Activated B cell treated with CpG ODN at 0.5 μM for 24 hours (primary cell): ENCODE measurements at regions not wholly inside any gene's neighbourhood (a gene's known extent, or its start where the extent isn't known, plus 50 kb on each side); places are given as distances from the start of the nearest gene placed in this dataset.

Source experiments
- ATAC-seq: fragments of 200-7000 bp; cut with Tn5 transposase; one replicate; pipeline ENCODE4 v1.10.0; 2021; ENCODE audit warnings: low read depth, mild to moderate bottlenecking, moderate library complexity
- CTCF ChIA-PET: fragments of 350-600 bp; sonication (Branson Sonifier 250); formaldehyde crosslinking; loops from one replicate; lab custom pipeline; 2021; ENCODE audit warnings: antibody characterized with exemption; lab: Charles Lee
- POLR2A ChIA-PET: fragments of 350-600 bp; sonication (Branson Sonifier 250); formaldehyde crosslinking; loops from one replicate; lab custom pipeline; 2021; ENCODE audit warnings: antibody characterized with exemption; lab: Charles Lee
- DNase-seq: peaks from one replicate; pipeline ENCODE4 v3.0.0; 2022
- H3K27ac Mint-ChIP-seq: one replicate; pipeline ENCODE4 v1.8.0; 2020; ENCODE audit warnings: mixed read lengths
- H3K27me3 Mint-ChIP-seq: one replicate; pipeline ENCODE4 v1.8.0; 2021; ENCODE audit warnings: mixed read lengths
- H3K36me3 Mint-ChIP-seq: one replicate; pipeline ENCODE4 v1.8.0; 2021; ENCODE audit warnings: low read depth, mixed read lengths
- H3K4me1 Mint-ChIP-seq: one replicate; pipeline ENCODE4 v1.8.0; 2021; ENCODE audit warnings: mixed read lengths
- H3K4me3 Mint-ChIP-seq: one replicate; pipeline ENCODE4 v1.8.0; 2020; ENCODE audit warnings: mild to moderate bottlenecking, mixed read lengths
- H3K9me3 Mint-ChIP-seq: one replicate; pipeline ENCODE4 v1.8.0; 2020; ENCODE audit warnings: mixed read lengths
- CTCF ChIP-seq: fragments of 200-600 bp; IDR thresholded peaks from one replicate; pipeline ENCODE4 v1.8.0; 2022; ENCODE audit warnings: antibody characterized with exemption, mild to moderate bottlenecking
- intact Hi-C: fragments of 100-400 bp; cut with micrococcal nuclease; formaldehyde crosslinking; loops from one replicate; pipeline ENCODE4 v1.15.1; 2024

GRCh38 chr2:10214179-10214578 is 88.5 kb upstream of the HPCAL1 start:
- ATAC-seq (no peak), DNase-seq (no peak)
- no peaks in the 10 kb centered on the region for H3K9me3 Mint-ChIP-seq
- H3K36me3 Mint-ChIP-seq: no peaks in the 10 kb centered on the region
- POLR2A ChIA-PET: no interaction called here
- intact Hi-C loops: no loop called here
- H3K27ac Mint-ChIP-seq: no peak overlapping the region
- H3K27me3 Mint-ChIP-seq: no peaks in the 10 kb centered on the region
- no peak overlapping the region for H3K4me3 Mint-ChIP-seq
- TF ChIP-seq CTCF: no peak
- CTCF ChIA-PET: no interaction called here
- no peaks in the 10 kb centered on the region for H3K4me1 Mint-ChIP-seq

GRCh38 chr2:10215393-10215935 is 87.2 kb upstream of the HPCAL1 start:
- DNase-seq (no peak), ATAC-seq (no peak)
- Mint-ChIP-seq H3K27me3 (peaks cover under 1% of the 10 kb centered on the region), H3K36me3 (no peaks in the 10 kb centered on the region), H3K9me3 (no peaks in the 10 kb centered on the region), H3K27ac (no peak overlapping the region), H3K4me3 (no peak overlapping the region), H3K4me1 (no peaks in the 10 kb centered on the region)
- no peak for TF ChIP-seq CTCF
- POLR2A ChIA-PET: no interaction called here
- intact Hi-C loops: no loop called here
- CTCF ChIA-PET: no interaction called here

- no peak for TF ChIP-seq CTCF
- Mint-ChIP-seq H3K27ac (no peak overlapping the region), H3K27me3 (peaks cover 2% of the 10 kb centered on the region), H3K9me3 (no peaks in the 10 kb centered on the region), H3K4me3 (no peak overlapping the region), H3K36me3 (no peaks in the 10 kb centered on the region), H3K4me1 (no peaks in the 10 kb centered on the region)
- intact Hi-C loops: no loop called here
- no peak for DNase-seq
- ATAC-seq: no peak
- ChIA-PET CTCF (no interaction called here), POLR2A (no interaction called here)
Observed at GRCh38 chr2:10216677-10217488, 85.8 kb upstream of the HPCAL1 start.

- no peak for DNase-seq
- Mint-ChIP-seq H3K4me1 (no peaks in the 10 kb centered on the region), H3K9me3 (no peaks in the 10 kb centered on the region), H3K4me3 (no peak overlapping the region), H3K27me3 (peaks cover 2% of the 10 kb centered on the region), H3K27ac (no peak overlapping the region), H3K36me3 (no peaks in the 10 kb centered on the region)
- CTCF ChIA-PET: no interaction called here
- POLR2A ChIA-PET: no interaction called here
- no peak for ATAC-seq
- intact Hi-C loops: no loop called here
- TF ChIP-seq CTCF: no peak
Observed at GRCh38 chr2:10217489-10218435, 84.9 kb upstream of the HPCAL1 start.
